ENCODE measurements at regions not wholly inside any gene's neighbourhood (a gene's known extent, or its start where the extent isn't known, plus 50 kb on each side); places are given as distances from the start of the nearest gene placed in this dataset.

DNA sequence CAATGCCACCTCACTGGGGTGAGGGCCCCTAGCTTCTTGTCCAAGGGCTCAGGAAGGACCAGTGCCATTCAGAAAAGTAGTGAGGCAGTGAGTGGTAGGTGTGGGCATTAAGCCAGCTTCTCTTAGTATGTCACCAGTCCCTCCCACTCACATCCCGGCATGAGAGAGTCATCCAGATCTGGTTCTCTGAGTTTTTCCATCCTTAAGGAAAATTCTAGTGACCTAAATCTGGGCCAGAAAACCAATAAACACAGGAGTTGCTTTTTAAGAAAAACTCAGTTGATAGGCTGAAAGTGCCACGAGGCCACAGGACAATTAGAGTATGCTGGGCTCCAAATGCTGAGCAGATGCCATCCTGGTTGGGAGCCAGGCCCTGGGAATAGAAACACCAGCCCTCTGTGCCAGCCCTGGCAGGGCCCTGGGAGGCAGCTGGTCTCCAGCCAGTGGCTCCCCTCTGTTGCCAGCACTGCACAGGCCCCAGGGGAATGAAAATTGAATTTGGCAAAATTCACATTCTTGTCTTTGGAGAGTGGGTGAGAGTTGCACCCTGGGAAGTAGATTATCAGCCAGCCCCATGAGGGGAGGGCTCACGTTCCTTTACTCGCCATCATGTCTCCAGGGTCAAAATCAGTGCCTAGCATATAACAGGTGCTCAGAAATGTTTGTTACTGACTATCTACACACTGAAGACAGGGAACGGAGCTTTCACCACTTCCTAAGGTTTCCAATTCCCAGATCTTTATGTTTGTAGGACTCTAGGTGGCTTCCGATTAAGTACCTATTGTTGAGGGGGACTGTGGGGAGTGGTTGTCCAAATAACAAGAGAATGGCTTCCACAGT lies 52.8 kb downstream of the FAM43A start:
- TF ChIP-seq, protein P1, sequence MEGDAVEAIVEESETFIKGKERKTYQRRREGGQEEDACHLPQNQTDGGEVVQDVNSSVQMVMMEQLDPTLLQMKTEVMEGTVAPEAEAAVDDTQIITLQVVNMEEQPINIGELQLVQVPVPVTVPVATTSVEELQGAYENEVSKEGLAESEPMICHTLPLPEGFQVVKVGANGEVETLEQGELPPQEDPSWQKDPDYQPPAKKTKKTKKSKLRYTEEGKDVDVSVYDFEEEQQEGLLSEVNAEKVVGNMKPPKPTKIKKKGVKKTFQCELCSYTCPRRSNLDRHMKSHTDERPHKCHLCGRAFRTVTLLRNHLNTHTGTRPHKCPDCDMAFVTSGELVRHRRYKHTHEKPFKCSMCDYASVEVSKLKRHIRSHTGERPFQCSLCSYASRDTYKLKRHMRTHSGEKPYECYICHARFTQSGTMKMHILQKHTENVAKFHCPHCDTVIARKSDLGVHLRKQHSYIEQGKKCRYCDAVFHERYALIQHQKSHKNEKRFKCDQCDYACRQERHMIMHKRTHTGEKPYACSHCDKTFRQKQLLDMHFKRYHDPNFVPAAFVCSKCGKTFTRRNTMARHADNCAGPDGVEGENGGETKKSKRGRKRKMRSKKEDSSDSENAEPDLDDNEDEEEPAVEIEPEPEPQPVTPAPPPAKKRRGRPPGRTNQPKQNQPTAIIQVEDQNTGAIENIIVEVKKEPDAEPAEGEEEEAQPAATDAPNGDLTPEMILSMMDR (conservative IDR thresholded peaks at IDR 0.05): no peak
- no peak overlapping the region for H3K4me2 ChIP-seq (ENCODE audit: insufficient read depth, insufficient read length, low read length)
- WGBS (ENCODE audit: extremely low coverage, insufficient read length, low lambda C conversion rate): no CpG with 5 or more reads among the region's 6 CpGs

More for the DNA sequence above, 52.8 kb downstream of the FAM43A start:
- Mint-ChIP-seq H3K9me3 (peaks cover 2 to 8% of the 10 kb centered on the region in 2 experiments; a peak in 3 of 5 replicates), H3K4me3 (no peak overlapping the region), H3K27ac (no peak overlapping the region), H3K27me3 (ENCODE audit: low read depth) (peaks cover 1% of the 10 kb centered on the region), H3K4me1 (peaks cover 14 to 19% of the 10 kb centered on the region in 2 experiments), H3K36me3 (ENCODE audit: insufficient read depth in 1 of 3, low read depth in 3 of 3) (peaks cover 0 to 2% (median 0%) of the 10 kb centered on the region in 3 experiments; a peak in 1 of 7 replicates)
- no peak overlapping the region for H2BK120ac ChIP-seq (ENCODE audit: low read depth, low read length, poor library complexity, severe bottlenecking)
- H3K9ac ChIP-seq (ENCODE audit: extremely low read depth, insufficient read length, low read length): no peak overlapping the region
- no peak for DNase-seq
- H3K4me1 ChIP-seq (ENCODE audit: insufficient read depth, low read length): peaks cover 4% of the 10 kb centered on the region; the same call in 1 of the 2 replicates
- no peak overlapping the region for H3T11ph ChIP-seq (ENCODE audit: low read length)
- no peak overlapping the region for H3K23ac ChIP-seq (ENCODE audit: insufficient read length, low read depth, low read length)
- no peaks in the 10 kb centered on the region for H3K27me3 ChIP-seq (ENCODE audit: insufficient read depth, low read length)
- H2BK12ac ChIP-seq (ENCODE audit: insufficient read length, low read depth, low read length): no peak overlapping the region
- no peak overlapping the region for H3K27ac ChIP-seq (ENCODE audit: insufficient read length, low read depth, low read length)
- H2BK5ac ChIP-seq (ENCODE audit: insufficient read length, low read length): no peak overlapping the region
- H3K18ac ChIP-seq (ENCODE audit: insufficient read length, low read depth, low read length): no peak overlapping the region
- no peak overlapping the region for H2BK20ac ChIP-seq (ENCODE audit: low read depth, low read length, poor library complexity, severe bottlenecking)
- H3K23me2 ChIP-seq (ENCODE audit: insufficient read length, low read depth, low read length, poor library complexity, severe bottlenecking): no peaks in the 10 kb centered on the region
- H3K4ac ChIP-seq (ENCODE audit: low read depth, low read length): no peak overlapping the region
- H3K14ac ChIP-seq (ENCODE audit: insufficient read depth, low read length): no peak overlapping the region; the same call in 1 of the 2 replicates
- H3K9me3 ChIP-seq (ENCODE audit: control insufficient read depth, low read depth, low read length): no peaks in the 10 kb centered on the region
- H3K79me1 ChIP-seq (ENCODE audit: insufficient read depth, low read depth, low read length, poor library complexity, severe bottlenecking): no peaks in the 10 kb centered on the region
- no peaks in the 10 kb centered on the region for H4K20me1 ChIP-seq (ENCODE audit: control insufficient read depth, insufficient read depth, insufficient read length)
- H2AK5ac ChIP-seq (ENCODE audit: insufficient read length, low read length): no peak overlapping the region
- no peak overlapping the region for H2BK15ac ChIP-seq (ENCODE audit: low read depth, low read length)
- no peak overlapping the region for H3K56ac ChIP-seq (ENCODE audit: insufficient read length, low read depth, low read length)
- H4K91ac ChIP-seq (ENCODE audit: insufficient read length, low read depth, low read length): no peak overlapping the region
- H4K5ac ChIP-seq (ENCODE audit: insufficient read length, low read depth, low read length): no peak overlapping the region
- H2AFZ ChIP-seq (ENCODE audit: low read length): no peak overlapping the region
- H3K79me2 ChIP-seq (ENCODE audit: insufficient read depth, low read length): no peaks in the 10 kb centered on the region
- H4K8ac ChIP-seq (replicated peaks; ENCODE audit: insufficient read length, low read depth, low read length): no peak overlapping the region
